ENCODE measurements at regions not wholly inside any gene's neighbourhood (a gene's known extent, or its start where the extent isn't known, plus 50 kb on each side); places are given as distances from the start of the nearest gene placed in this dataset.

- H3K27ac ChIP-seq = no peak overlapping the region
- TF ChIP-seq CTCF (IDR thresholded peaks at IDR 0.05) = no peak
- no peak for TF ChIP-seq ZFX (IDR thresholded peaks at IDR 0.05; ENCODE audit: borderline replicate concordance)
Measured at GRCh38 chr2:220614064-220614463, 958.0 kb downstream of the EPHA4 start.

- no peak overlapping the region for H3K27ac ChIP-seq
Measured at GRCh38 chr2:220619525-220620220, 952.4 kb downstream of the EPHA4 start.

GRCh38 chr2:220626603-220627002, 945.5 kb downstream of the EPHA4 start:
- H3K27ac ChIP-seq = no peak overlapping the region
- TF ChIP-seq ZFX (IDR thresholded peaks at IDR 0.05; ENCODE audit: borderline replicate concordance) (no peak), CTCF (IDR thresholded peaks at IDR 0.05) (no peak)

More at GRCh38 chr2:220619525-220620220, 952.4 kb downstream of the EPHA4 start:
- TF ChIP-seq ZFX (IDR thresholded peaks at IDR 0.05; ENCODE audit: borderline replicate concordance) (no peak), CTCF (IDR thresholded peaks at IDR 0.05) (no peak)

- TF ChIP-seq CTCF (IDR thresholded peaks at IDR 0.05) (no peak), ZFX (IDR thresholded peaks at IDR 0.05; ENCODE audit: borderline replicate concordance) (no peak)
- no peak overlapping the region for H3K27ac ChIP-seq
Measured at GRCh38 chr2:220628252-220628651, 943.9 kb downstream of the EPHA4 start.

GRCh38 chr2:220641137-220641536, 931.0 kb downstream of the EPHA4 start:
- TF ChIP-seq CTCF (IDR thresholded peaks at IDR 0.05) (no peak), ZFX (IDR thresholded peaks at IDR 0.05; ENCODE audit: borderline replicate concordance) (no peak)
- no peak overlapping the region for H3K27ac ChIP-seq

GRCh38 chr2:220646424-220646823, 925.7 kb downstream of the EPHA4 start:
- TF ChIP-seq CTCF (IDR thresholded peaks at IDR 0.05) (no peak), ZFX (IDR thresholded peaks at IDR 0.05; ENCODE audit: borderline replicate concordance) (no peak)
- H3K27ac ChIP-seq = no peak overlapping the region

GRCh38 chr2:220648628-220649027, 923.5 kb downstream of the EPHA4 start:
- no peak overlapping the region for H3K27ac ChIP-seq
- TF ChIP-seq ZFX (IDR thresholded peaks at IDR 0.05; ENCODE audit: borderline replicate concordance) = no peak
- TF ChIP-seq CTCF (IDR thresholded peaks at IDR 0.05) = no peak

All from 22Rv1 (cell line).